GM12891 (cell line): ENCODE measurements at regions not wholly inside any gene's neighbourhood (a gene's known extent, or its start where the extent isn't known, plus 50 kb on each side); places are given as distances from the start of the nearest gene placed in this dataset.

ENCODE experiments used
- DNase-seq: peaks from one replicate; pipeline ENCODE4 v3.0.0; 2011; ENCODE audit warnings: low spot score; ENCODE audit not compliant: insufficient read length
- FAIRE-seq: peaks from 2 replicates; lab custom pipeline; 2011; peaks lifted over from hg19 to GRCh38; lab: Jason Lieb, UNC
- PAX5 ChIP-seq: IDR thresholded peaks from 2 replicates; pipeline ENCODE4 v1.6.1; 2011; ENCODE audit warnings: low read length, moderate library complexity, mild to moderate bottlenecking; ENCODE audit not compliant: insufficient read depth, severe bottlenecking
- POLR2A ChIP-seq: IDR thresholded peaks from 2 replicates; pipeline ENCODE4 v1.6.1; 2011; ENCODE audit warnings: low read depth, low read length, control low read depth
- POLR2AphosphoS5 ChIP-seq: IDR thresholded peaks from 2 replicates; pipeline ENCODE4 v1.6.1; 2011; ENCODE audit warnings: low read depth, low read length, control low read depth
- POU2F2 ChIP-seq: IDR thresholded peaks from 2 replicates; pipeline ENCODE4 v1.6.1; 2011; ENCODE audit warnings: low read depth, mild to moderate bottlenecking, control low read depth, low read length, moderate library complexity
- SPI1 ChIP-seq: IDR thresholded peaks from 2 replicates; pipeline ENCODE4 v1.6.1; 2011; ENCODE audit warnings: low read depth, low read length, control low read depth
- TAF1 ChIP-seq: IDR thresholded peaks from 2 replicates; pipeline ENCODE4 v1.6.1; 2011; ENCODE audit warnings: low read depth, low read length, control low read depth

- DNase-seq (no peak), FAIRE-seq (no peak)
- TF ChIP-seq POLR2AphosphoS5 (no peak), POU2F2 (no peak), SPI1 (no peak), POLR2A (no peak), TAF1 (no peak)
Measured at GRCh38 chr14:89588016-89588415, 171.0 kb upstream of the FOXN3 start.

DNA sequence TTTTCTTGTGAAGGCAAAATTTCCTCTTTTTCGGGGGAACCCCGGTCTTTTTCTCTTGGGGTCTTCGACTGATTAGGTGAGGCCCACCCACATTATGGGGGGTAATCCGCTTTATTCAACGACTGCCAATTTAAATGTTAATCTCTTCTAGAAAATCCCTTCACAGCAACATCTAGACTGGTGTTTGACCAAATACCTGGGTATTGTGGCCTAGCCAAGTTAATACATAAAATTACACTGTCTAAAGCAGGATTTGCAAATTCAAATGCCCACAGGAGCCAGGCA is 170.0 kb upstream of the FOXN3 start:
- no peak for TF ChIP-seq PAX5
- DNase-seq (no peak), FAIRE-seq (no peak)

GRCh38 chr14:89586258-89587135 is 169.5 kb upstream of the FOXN3 start:
- no peak for FAIRE-seq
- TF ChIP-seq POLR2A = no peak
- no peak for TF ChIP-seq POU2F2
- no peak for TF ChIP-seq SPI1
- no peak for TF ChIP-seq POLR2AphosphoS5
- TF ChIP-seq PAX5 = no peak
- no peak for TF ChIP-seq TAF1
- DNase-seq = no peak

GRCh38 chr14:89578156-89578555 is 161.1 kb upstream of the FOXN3 start:
- FAIRE-seq (no peak), DNase-seq (no peak)
- TF ChIP-seq SPI1 (no peak), POLR2A (no peak), POU2F2 (no peak)

DNA sequence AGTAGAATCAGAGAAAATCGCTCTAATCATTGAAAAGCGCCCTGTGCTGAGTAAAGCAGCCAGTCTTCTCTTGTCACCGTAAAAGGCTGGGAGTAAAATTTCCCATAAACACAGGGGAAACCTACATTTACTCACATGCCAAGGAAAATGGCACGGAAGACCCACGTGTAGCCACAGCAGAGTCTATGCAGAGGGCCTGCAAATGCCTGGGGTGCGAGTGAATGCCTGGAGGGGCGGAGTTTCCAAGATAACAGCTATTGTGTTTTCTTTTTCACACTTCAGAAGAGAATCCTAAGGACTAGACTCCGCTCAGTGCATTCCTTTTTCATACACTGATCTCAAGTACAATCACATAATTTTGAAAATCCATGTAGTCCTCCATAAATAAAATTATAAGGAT is 159.9 kb upstream of the FOXN3 start:
- DNase-seq = no peak
- TF ChIP-seq SPI1 = no peak
- TF ChIP-seq TAF1 = no peak
- no peak for TF ChIP-seq POLR2AphosphoS5
- TF ChIP-seq POLR2A = no peak
- TF ChIP-seq PAX5 = no peak
- no peak for TF ChIP-seq POU2F2

DNA sequence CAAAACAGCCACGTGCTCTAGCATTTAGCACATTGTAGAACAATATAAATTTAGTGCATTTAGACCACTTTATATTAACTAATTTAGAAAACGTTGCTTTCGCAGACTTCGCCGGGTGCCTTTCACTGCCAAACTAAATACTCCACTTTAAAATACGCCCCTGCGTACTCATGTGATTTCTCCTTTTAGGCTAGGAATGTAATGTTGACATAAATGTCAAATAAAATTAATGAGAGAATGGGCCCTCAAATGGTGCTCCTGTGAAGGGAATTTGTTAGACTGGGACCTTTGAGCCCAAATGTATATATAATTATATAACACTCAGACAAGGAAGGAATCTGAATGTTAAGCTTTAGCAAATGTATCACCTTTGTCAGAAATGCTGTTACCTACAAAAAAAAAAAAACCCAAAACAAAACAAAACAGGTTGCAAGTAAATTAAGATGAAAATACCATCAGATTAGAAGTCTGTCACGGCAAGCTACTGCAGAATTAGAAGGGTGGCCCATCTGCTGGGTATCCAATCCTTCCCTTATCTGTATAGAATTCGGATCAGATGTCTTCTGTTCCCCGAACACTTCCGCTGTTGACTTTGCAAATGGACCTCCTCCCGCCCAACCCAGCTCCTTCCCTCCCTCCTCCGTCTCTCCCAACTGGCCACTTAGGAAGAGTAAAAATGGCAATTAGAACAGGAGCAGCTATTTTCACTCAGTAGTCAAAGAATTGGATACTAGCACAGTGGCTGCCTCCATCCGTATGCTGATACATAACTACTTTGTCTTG is 159.3 kb upstream of the FOXN3 start:
- FAIRE-seq (no peak), DNase-seq (no peak)
- TF ChIP-seq POLR2A (no peak), POU2F2 (no peak), POLR2AphosphoS5 (no peak), PAX5 (no peak), SPI1 (no peak), TAF1 (no peak)

More for the DNA sequence above, 159.9 kb upstream of the FOXN3 start:
- FAIRE-seq = no peak

DNA sequence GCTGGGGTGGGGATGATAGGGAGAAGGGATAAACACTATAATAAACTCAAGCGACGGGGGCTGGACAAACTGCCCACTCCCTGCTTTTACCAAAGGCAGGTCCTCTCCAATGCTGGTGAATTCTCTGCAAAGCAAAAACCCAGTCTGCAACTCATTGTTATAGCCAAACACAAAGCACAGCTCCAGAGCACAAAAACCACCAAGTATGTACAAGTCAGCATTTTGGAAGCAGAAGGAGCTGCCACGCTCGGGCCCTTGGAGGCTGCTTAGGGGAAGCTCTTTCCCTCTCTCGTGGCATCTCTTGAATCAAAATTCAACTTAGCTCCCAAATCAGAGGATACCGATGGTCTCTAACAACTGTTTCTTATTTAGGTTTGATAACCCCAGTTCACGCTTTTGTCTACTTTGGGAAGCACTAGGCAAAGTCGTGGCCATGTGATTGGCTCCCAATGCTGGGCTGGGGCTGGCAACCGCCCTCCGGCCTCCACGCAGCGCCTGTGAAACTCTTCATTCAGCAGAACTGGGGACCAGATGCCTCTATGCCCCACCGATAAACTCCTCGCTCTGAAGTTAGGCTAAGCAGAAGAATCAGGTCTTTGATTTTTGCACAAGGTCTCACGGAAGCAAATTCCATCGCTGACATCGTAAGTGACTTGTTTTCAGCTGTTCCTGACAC is 158.5 kb upstream of the FOXN3 start:
- FAIRE-seq (no peak), DNase-seq (no peak)
- TF ChIP-seq POLR2A (no peak), SPI1 (no peak), PAX5 (no peak), TAF1 (no peak), POU2F2 (no peak), POLR2AphosphoS5 (no peak)

DNA sequence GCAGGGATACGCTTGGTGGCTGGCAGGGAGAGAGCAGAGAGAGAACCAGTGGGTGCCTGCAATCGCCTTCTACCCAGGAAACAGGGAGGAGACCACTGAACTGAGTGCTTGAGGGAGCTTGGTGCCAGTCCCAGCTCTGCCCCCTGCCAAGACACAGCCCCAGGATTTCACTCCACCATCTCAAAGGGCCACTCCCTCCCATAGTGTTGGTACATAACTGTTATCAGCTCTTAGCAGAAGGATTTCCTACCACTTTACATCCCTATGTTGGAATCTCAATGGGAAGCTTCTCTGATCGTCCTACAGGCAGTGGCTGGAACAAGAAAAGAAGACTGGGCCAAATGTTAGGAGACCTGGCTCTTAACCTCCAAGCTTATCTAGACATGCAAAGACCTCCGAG is 157.4 kb upstream of the FOXN3 start:
- TF ChIP-seq POLR2A = no peak
- TF ChIP-seq SPI1 = no peak
- no peak for TF ChIP-seq TAF1
- TF ChIP-seq POU2F2 = no peak
- TF ChIP-seq POLR2AphosphoS5 = no peak
- TF ChIP-seq PAX5 = no peak
- DNase-seq (no peak), FAIRE-seq (no peak)

- TF ChIP-seq TAF1 (no peak), PAX5 (no peak), POLR2AphosphoS5 (no peak), POU2F2 (no peak), POLR2A (no peak), SPI1 (no peak)
- FAIRE-seq = no peak
- DNase-seq = no peak
Measured at GRCh38 chr14:89573399-89573657, 156.3 kb upstream of the FOXN3 start.
